NCI-H187 treated with DMSO at 0.1 percent for 48 hours (cell line): ENCODE measurements at regions not wholly inside any gene's neighbourhood (a gene's known extent, or its start where the extent isn't known, plus 50 kb on each side); places are given as distances from the start of the nearest gene placed in this dataset.

Experiments used
- DNase-seq: peaks from one replicate; lab custom pipeline; 2025; lab: John Stamatoyannopoulos, UW

- peak; percentile 35 for DNase-seq
Measured at GRCh38 chr20:6886065-6886729, 118.7 kb downstream of the BMP2 start.

GRCh38 chr20:6887966-6888365 is 120.5 kb downstream of the BMP2 start:
- DNase-seq: no peak

GRCh38 chr20:6888736-6889395 is 121.4 kb downstream of the BMP2 start:
- DNase-seq: no peak

GRCh38 chr20:6892724-6893123 is 125.2 kb downstream of the BMP2 start:
- DNase-seq: no peak

GRCh38 chr20:6898928-6899327 is 131.4 kb downstream of the BMP2 start:
- no peak for DNase-seq

GRCh38 chr20:6906871-6907270 is 139.4 kb downstream of the BMP2 start:
- DNase-seq: no peak

- DNase-seq: peak; percentile 52
Measured at GRCh38 chr20:6908673-6909072, 141.2 kb downstream of the BMP2 start.

GRCh38 chr20:6909608-6910007 is 142.1 kb downstream of the BMP2 start:
- DNase-seq: no peak

- no peak for DNase-seq
Measured at GRCh38 chr20:6914986-6915385, 147.5 kb downstream of the BMP2 start.

GRCh38 chr20:6916938-6917337 is 149.5 kb downstream of the BMP2 start:
- DNase-seq: no peak

- no peak for DNase-seq
Measured at GRCh38 chr20:6919792-6920468, 152.4 kb downstream of the BMP2 start.

- no peak for DNase-seq
Measured at GRCh38 chr20:6920991-6921613, 153.6 kb downstream of the BMP2 start.

- DNase-seq: peak; percentile 85
Measured at GRCh38 chr20:6921717-6922386, 154.4 kb downstream of the BMP2 start.

GRCh38 chr20:6924681-6925080 is 157.2 kb downstream of the BMP2 start:
- no peak for DNase-seq

GRCh38 chr20:6925744-6926278 is 158.3 kb downstream of the BMP2 start:
- no peak for DNase-seq

GRCh38 chr20:6940048-6940447 is 172.6 kb downstream of the BMP2 start:
- DNase-seq: no peak

- DNase-seq: no peak
Measured at GRCh38 chr20:6940876-6941275, 173.4 kb downstream of the BMP2 start.

GRCh38 chr20:6941571-6941970 is 174.1 kb downstream of the BMP2 start:
- DNase-seq: no peak

GRCh38 chr20:6942266-6942665 is 174.8 kb downstream of the BMP2 start:
- no peak for DNase-seq

GRCh38 chr20:6944292-6944691 is 176.8 kb downstream of the BMP2 start:
- DNase-seq: no peak

- DNase-seq: no peak
Measured at GRCh38 chr20:6953611-6954010, 186.1 kb downstream of the BMP2 start.

- no peak for DNase-seq
Measured at GRCh38 chr20:6954219-6954618, 186.7 kb downstream of the BMP2 start.
